Prostate gland (tissue), 2 donors: ENCODE measurements at regions not wholly inside any gene's neighbourhood (a gene's known extent, or its start where the extent isn't known, plus 50 kb on each side); places are given as distances from the start of the nearest gene placed in this dataset.

Source experiments
- POLR2A ChIP-seq: fragments of 450-650 bp; IDR thresholded peaks from one replicate; pipeline ENCODE4 v1.6.1; 2016; ENCODE audit warnings: antibody characterized with exemption, mild to moderate bottlenecking
- TF ChIP-seq, protein P1 (sequence below), 4 experiments: fragments of 200-600 bp in 2 of 4; fragments of 450-650 bp in 2 of 4; sonication (generic) in 2 of 4; IDR thresholded peaks; 1 replicate in 3 of 4; 2 replicates in 1 of 4; pipeline ENCODE4 v1.5.1; 2016 to 2019; ENCODE audit warnings: antibody characterized with exemption in 4 of 4, mild to moderate bottlenecking in 2 of 4, moderate library complexity in 2 of 4

- TF ChIP-seq, protein P1, sequence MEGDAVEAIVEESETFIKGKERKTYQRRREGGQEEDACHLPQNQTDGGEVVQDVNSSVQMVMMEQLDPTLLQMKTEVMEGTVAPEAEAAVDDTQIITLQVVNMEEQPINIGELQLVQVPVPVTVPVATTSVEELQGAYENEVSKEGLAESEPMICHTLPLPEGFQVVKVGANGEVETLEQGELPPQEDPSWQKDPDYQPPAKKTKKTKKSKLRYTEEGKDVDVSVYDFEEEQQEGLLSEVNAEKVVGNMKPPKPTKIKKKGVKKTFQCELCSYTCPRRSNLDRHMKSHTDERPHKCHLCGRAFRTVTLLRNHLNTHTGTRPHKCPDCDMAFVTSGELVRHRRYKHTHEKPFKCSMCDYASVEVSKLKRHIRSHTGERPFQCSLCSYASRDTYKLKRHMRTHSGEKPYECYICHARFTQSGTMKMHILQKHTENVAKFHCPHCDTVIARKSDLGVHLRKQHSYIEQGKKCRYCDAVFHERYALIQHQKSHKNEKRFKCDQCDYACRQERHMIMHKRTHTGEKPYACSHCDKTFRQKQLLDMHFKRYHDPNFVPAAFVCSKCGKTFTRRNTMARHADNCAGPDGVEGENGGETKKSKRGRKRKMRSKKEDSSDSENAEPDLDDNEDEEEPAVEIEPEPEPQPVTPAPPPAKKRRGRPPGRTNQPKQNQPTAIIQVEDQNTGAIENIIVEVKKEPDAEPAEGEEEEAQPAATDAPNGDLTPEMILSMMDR (IDR thresholded peaks at IDR 0.05), result no peak
- TF ChIP-seq POLR2A, result no peak
Measured at GRCh38 chr2:236951830-236952475, 133.7 kb upstream of the COPS8 start.
